IPS-18a (cell line): ENCODE measurements at regions not wholly inside any gene's neighbourhood (a gene's known extent, or its start where the extent isn't known, plus 50 kb on each side); places are given as distances from the start of the nearest gene placed in this dataset.

Experiments
- H3K27ac ChIP-seq: one replicate; pipeline ENCODE4 v1.5.1; 2013; ENCODE audit warnings: low read length
- H3K27me3 ChIP-seq: one replicate; pipeline ENCODE4 v1.6.1; 2013; ENCODE audit warnings: mild to moderate bottlenecking, low read length; ENCODE audit not compliant: control insufficient read depth, insufficient read depth
- H3K36me3 ChIP-seq: one replicate; pipeline ENCODE4 v1.6.1; 2013; ENCODE audit warnings: low read depth, low read length; ENCODE audit not compliant: control insufficient read depth
- H3K4me1 ChIP-seq: one replicate; pipeline ENCODE4 v1.6.1; 2013; ENCODE audit warnings: low read depth, low read length; ENCODE audit not compliant: control insufficient read depth
- H3K4me3 ChIP-seq: one replicate; pipeline ENCODE4 v1.5.1; 2013; ENCODE audit warnings: low read length
- H3K9ac ChIP-seq: one replicate; pipeline ENCODE4 v1.6.1; 2013; ENCODE audit warnings: mild to moderate bottlenecking, low read length, moderate library complexity
- H3K9me3 ChIP-seq: one replicate; pipeline ENCODE4 v1.6.1; 2013; ENCODE audit warnings: low read depth, low read length; ENCODE audit not compliant: control insufficient read depth

DNA sequence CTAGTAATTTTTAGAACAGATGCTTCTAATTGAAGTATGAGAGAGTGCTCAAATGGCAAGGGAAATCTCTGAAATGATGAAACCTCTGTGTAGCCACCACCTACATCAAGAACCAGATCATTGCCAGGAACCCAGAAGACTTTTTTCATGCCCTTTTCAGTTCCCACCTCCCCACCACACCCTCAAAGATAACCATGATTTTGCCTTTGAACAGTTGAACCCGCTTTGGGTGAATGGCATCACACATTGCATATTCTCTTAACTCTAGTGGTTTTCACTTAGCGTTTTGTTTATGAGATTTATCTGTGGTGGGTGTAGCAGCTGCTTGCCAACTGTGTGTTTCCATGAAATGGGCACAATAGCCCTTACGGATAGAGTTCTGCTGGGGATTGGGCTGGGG is 142.9 kb upstream of the HDAC4 start:
- no peaks in the 10 kb centered on the region for H3K36me3 ChIP-seq
- no peak overlapping the region for H3K4me3 ChIP-seq
- no peak overlapping the region for H3K9ac ChIP-seq
- H3K27ac ChIP-seq, result no peak overlapping the region
- no peaks in the 10 kb centered on the region for H3K27me3 ChIP-seq
- no peaks in the 10 kb centered on the region for H3K9me3 ChIP-seq
- no peaks in the 10 kb centered on the region for H3K4me1 ChIP-seq

DNA sequence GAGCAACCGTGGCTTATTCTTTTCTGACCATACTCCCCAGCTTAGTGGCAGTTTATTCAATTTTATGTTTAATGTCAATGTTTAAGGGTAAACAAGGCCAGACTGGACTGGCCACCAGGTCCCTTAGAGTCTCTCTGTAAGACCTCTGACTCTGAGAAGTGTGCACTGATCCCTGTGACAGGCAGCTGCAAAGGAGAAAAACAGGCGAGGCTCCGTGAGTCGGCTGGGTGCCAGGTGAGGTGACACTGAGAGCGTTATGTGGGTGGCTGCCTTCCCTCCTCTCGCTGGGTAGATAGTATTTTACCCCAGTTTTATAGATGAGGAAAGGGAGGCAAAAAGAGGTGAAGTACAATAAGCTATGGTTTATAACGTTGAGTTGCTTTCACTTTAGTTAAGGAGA is 139.4 kb upstream of the HDAC4 start:
- Histone ChIP-seq H3K9ac (no peak overlapping the region), H3K9me3 (no peaks in the 10 kb centered on the region), H3K27ac (no peak overlapping the region), H3K27me3 (no peaks in the 10 kb centered on the region), H3K4me1 (no peaks in the 10 kb centered on the region), H3K4me3 (no peak overlapping the region), H3K36me3 (no peaks in the 10 kb centered on the region)

DNA sequence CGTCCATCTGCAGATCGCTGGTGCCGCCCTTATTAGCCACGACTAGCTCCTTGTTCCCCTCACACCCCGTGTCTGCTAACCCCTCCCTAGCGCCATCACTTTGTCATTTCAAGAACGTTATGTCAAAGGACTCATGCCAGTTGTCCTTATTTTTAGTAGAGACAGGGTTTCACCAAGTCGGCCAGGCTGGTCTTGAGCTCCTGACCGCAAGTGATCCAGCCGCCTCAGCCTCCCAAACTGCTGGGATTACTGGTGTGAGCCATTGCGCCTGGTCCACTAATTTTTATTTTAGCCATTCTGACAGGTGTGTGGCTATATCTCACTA is 138.9 kb upstream of the HDAC4 start:
- no peaks in the 10 kb centered on the region for H3K36me3 ChIP-seq
- H3K27ac ChIP-seq, result no peak overlapping the region
- no peak overlapping the region for H3K9ac ChIP-seq
- no peaks in the 10 kb centered on the region for H3K9me3 ChIP-seq
- H3K27me3 ChIP-seq, result no peaks in the 10 kb centered on the region
- H3K4me3 ChIP-seq, result no peak overlapping the region
- H3K4me1 ChIP-seq, result no peaks in the 10 kb centered on the region

DNA sequence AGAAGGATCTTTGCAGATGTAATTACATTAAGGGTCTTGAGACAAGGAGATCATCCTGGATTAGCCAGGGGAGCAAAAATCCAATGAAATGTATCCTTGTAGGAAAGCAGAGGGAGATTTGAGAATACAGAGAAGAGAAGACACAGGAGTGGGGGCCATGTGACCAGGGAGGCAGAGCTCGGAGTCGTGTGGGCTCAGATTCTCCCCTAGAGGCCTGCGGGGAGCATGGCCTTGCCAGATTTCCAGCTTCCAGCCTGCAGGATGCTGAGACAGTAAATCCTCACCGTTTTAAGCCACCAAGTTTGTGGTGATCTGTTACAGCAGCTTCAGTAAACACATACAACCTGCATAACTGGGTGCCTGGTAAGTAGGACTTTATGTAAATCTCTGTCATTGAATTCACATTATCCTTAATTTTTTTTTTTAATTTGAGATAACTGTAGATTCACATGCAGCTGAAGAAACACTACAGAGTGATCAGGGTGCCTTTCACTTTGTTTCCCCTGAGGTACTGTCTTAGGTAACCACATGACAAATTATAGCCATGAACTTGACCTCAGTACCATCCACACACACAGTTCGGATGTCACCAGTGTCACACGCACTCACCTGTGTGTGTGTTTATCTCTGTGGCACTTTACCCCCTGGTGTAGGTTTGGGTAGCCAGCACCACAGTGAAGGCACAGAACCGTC is 138.4 kb upstream of the HDAC4 start:
- Histone ChIP-seq H3K4me1 (no peaks in the 10 kb centered on the region), H3K9me3 (no peaks in the 10 kb centered on the region), H3K9ac (no peak overlapping the region), H3K27ac (no peak overlapping the region), H3K27me3 (no peaks in the 10 kb centered on the region), H3K4me3 (no peak overlapping the region), H3K36me3 (no peaks in the 10 kb centered on the region)

DNA sequence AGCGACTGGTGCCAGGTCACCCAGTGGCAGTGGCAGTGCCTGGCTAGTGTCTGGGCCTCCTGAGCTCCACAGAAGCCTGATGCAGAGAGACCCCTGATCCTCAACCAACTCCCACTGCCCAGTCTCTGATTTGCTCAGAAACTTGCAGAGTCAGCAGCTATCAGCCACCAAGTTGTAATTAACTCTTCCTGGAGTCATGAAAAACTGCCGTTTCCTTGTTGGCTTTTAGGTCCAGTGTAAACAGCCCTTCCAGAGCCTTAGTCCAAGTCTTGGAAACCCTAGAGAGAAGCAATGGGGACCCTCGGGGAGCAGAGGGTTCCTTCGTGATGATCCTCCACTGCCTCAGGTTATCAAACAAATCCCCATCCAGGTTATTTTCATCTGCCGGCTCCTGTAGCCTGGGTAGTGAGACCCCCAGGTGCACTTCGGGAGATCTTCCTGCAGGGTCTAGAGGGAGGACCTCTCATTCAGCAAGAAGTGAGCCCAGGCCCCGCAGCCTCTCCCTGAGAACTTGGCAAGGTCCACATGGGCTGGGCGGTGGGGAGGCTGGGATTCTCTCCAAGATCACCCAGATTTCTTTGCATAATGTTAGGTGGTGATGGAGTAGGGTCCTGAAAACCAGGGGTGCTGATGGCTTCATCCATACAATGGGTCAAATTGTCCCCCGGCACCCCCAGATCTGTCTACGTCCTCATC is 137.7 kb upstream of the HDAC4 start:
- Histone ChIP-seq H3K27ac (no peak overlapping the region), H3K4me3 (no peak overlapping the region), H3K36me3 (no peaks in the 10 kb centered on the region), H3K9me3 (no peaks in the 10 kb centered on the region), H3K4me1 (no peaks in the 10 kb centered on the region), H3K9ac (no peak overlapping the region), H3K27me3 (no peaks in the 10 kb centered on the region)

DNA sequence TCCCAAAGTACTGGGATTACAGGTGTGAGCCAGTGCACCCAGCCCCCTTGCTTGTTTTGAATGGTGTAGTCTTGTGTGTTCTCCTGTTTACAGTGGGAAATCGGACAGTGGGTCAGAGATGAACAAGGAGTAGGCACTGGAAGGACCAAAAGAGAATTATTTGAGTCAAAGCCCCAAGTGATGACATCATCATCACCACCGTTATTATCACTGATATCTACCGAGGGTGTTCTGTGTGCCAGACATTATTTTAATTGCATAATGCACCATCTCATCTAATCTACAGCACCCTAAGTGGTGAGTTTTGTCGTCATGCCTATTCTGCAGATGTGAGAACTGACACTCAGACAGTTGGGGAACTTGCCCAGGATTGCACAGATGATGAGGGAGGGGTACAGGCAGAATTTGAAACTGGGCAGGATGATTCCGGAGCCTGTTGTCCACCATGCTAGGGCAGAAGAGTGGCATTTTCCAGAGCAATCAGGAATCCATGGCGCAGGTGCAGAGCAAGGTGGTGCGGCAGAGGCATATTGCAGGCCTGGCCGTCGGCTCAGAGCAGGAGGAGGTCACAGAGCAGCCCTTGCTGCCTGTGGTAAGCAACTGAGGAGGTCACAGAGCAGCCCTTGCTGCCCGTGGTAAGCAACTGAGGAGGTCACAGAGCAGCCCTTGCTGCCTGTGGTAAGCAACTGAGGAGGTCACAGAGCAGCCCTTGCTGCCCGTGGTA is 137.0 kb upstream of the HDAC4 start:
- Histone ChIP-seq H3K9ac (no peak overlapping the region), H3K27me3 (no peaks in the 10 kb centered on the region), H3K27ac (no peak overlapping the region), H3K4me3 (no peak overlapping the region), H3K9me3 (no peaks in the 10 kb centered on the region), H3K4me1 (no peaks in the 10 kb centered on the region), H3K36me3 (no peaks in the 10 kb centered on the region)

DNA sequence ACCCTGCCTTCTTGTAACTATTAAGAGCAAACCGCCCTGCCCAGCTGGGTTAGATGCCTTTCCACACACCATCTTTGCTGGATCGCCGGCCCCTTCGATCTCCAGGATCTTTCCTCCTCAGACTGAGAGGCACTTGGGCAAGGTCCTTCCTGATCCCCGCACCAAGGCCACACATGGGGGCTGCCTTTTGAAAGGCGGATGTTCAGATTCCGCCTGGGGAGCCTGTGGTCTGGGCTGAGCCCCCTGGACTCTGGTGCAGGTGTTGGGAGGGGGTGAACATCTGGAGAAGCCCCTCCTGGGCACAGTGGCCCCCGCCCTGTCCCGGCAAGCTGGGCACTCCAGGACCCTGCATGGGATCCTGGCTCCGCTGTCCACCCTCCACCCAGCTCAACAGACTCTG is 135.4 kb upstream of the HDAC4 start:
- no peaks in the 10 kb centered on the region for H3K36me3 ChIP-seq
- H3K27ac ChIP-seq, result no peak overlapping the region
- H3K27me3 ChIP-seq, result no peaks in the 10 kb centered on the region
- no peak overlapping the region for H3K4me3 ChIP-seq
- H3K9me3 ChIP-seq, result no peaks in the 10 kb centered on the region
- H3K4me1 ChIP-seq, result no peaks in the 10 kb centered on the region
- H3K9ac ChIP-seq, result no peak overlapping the region

DNA sequence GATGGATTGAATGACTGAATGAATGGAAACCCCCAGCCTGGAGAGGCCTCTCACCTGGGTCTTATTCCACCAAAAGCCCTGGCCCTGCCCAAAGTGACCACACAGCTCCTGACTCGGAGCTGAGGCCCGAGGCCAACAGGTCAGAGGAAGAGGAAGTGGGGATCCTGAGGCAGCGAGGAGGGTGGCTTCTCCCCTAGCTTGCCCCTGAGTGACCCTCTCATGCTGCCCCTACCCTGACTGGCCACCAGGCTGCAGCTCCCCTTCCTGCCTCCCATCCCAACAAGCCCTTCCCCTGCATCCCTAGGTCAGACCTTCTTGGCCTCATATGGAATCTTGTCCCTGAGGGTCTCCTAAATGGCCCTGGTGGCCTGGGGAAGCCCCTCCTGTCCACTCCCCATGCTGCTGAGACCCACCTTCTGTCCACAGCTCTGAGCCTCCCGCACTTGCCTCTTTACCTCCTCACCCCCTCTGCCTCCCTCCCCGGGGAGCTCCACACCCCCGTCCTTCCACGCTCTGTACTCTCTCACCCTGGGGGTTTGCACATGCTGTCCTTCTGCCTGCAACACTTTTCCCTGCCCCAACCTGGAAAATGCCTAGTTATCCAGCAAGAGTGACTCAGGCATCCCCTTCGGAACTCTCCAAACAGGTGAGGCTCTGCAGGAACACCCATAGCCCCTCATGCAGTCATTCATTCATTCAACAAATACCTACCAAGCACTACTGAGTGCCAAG is 134.8 kb upstream of the HDAC4 start:
- Histone ChIP-seq H3K27me3 (no peaks in the 10 kb centered on the region), H3K27ac (no peak overlapping the region), H3K9me3 (no peaks in the 10 kb centered on the region), H3K36me3 (no peaks in the 10 kb centered on the region), H3K4me3 (no peak overlapping the region), H3K9ac (no peak overlapping the region), H3K4me1 (no peaks in the 10 kb centered on the region)

DNA sequence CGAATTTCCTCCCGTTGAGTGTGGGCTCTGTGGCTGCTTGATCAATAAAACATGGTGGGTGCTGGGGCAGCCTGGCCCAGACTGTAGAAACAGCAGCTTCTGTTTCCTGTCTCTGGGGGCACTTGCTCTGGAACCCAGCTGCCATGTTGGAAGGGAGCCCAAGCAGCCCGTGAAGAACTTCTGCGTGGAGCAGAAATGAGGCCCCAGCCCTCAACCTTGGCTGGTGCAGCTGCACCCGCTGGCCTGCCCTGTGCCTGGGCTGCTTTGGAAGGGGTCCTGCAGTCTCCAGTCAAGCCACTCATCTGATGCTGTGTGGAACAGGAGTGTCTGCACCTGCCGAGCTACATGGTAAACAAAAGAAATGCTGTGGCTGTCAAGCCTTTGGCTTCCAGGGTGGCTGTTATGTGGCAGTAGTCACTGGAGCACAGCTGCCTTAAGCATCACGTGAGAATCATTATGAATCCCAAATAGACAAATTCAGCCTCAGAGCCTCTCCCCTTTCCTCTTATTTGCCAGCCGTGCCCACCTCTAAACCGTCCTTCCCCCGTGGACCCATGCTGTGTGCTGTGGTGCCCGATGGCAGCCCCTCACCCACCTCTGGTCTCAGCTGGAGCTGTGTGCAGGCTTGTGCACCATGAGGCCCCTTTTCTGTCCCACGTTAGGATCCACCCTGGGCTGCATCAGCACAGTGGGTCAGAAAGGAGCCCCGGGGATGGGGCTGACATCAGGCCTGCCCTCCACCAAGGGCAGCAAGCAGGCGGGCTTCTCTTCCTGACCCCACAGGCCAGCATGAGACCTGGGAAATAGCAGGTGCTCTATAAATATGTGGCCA is 134.0 kb upstream of the HDAC4 start:
- Histone ChIP-seq H3K4me1 (no peaks in the 10 kb centered on the region), H3K36me3 (no peaks in the 10 kb centered on the region), H3K4me3 (no peak overlapping the region), H3K27ac (no peak overlapping the region), H3K9ac (no peak overlapping the region), H3K27me3 (no peaks in the 10 kb centered on the region), H3K9me3 (no peaks in the 10 kb centered on the region)

DNA sequence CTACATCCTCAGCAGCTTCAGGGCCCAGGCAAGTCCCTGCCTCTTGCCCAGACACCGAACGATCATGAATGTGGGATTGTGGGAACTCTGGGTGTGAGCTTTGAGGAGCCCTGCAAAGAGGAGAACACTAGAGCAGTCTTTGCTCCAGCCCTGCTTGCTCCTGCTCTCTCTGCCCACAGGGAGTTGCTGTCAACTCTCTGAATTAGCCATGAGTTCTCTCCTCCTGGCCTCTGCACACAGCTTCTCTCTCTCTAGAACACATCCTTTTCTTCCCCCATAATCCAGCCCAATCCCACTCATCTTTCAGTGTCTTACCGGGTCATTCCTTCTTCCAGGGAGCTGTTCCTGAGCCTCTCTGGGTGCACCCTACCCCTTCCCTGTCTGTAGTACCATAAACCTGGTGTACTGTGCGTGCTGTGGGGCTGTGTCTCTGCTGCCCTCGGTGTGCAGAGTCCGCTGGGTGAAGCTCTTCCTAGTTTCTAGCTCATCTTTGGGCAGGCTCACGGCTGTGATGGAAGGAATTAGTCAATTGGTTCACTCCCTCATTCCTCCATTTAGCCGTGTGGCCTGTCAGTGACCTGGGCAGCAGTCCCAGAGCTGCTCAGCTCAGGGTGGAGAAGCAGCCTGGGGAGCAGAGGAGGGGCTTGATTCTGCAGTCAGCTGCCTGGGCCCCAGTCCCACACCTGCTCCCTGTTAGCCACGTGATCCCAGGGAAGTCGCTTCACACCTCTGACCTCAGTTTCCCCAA is 132.9 kb upstream of the HDAC4 start:
- Histone ChIP-seq H3K27me3 (no peaks in the 10 kb centered on the region), H3K9ac (no peak overlapping the region), H3K27ac (no peak overlapping the region), H3K4me3 (no peak overlapping the region), H3K9me3 (no peaks in the 10 kb centered on the region), H3K36me3 (no peaks in the 10 kb centered on the region), H3K4me1 (no peaks in the 10 kb centered on the region)
